Nephron (organoid): ENCODE measurements at regions not wholly inside any gene's neighbourhood (a gene's known extent, or its start where the extent isn't known, plus 50 kb on each side); places are given as distances from the start of the nearest gene placed in this dataset.
A peak's percentile ranks its signal among the peaks of the same experiment; 100 is the strongest.

Experiments
- H3K27ac Mint-ChIP-seq, 3 experiments: 2 replicates each; pipeline ENCODE4 v1.8.0; 2020; ENCODE audit warnings: mixed read lengths in 3 of 3, mild to moderate bottlenecking in 2 of 3, moderate library complexity in 1 of 3
- H3K27me3 Mint-ChIP-seq: 2 replicates; pipeline ENCODE4 v1.8.0; 2021; ENCODE audit warnings: low read depth, mild to moderate bottlenecking, moderate library complexity, mixed read lengths
- H3K36me3 Mint-ChIP-seq: 2 replicates; pipeline ENCODE4 v1.8.0; 2020; ENCODE audit warnings: low read depth, mixed read lengths
- H3K4me1 Mint-ChIP-seq: 2 replicates; pipeline ENCODE4 v1.8.0; 2020; ENCODE audit warnings: mixed read lengths
- H3K4me3 Mint-ChIP-seq, 3 experiments: 2 replicates each; pipeline ENCODE4 v1.8.0; 2020; ENCODE audit warnings: mild to moderate bottlenecking in 3 of 3, mixed read lengths in 3 of 3, moderate library complexity in 2 of 3
- H3K9me3 Mint-ChIP-seq: 2 replicates; pipeline ENCODE4 v1.8.0; 2020; ENCODE audit warnings: mixed read lengths
- CTCF ChIP-seq, 3 experiments: fragments of 200-600 bp; sonication (generic); IDR thresholded peaks; one replicate each; pipeline ENCODE4 v1.5.0; 2021; ENCODE audit warnings: antibody characterized with exemption in 3 of 3; ENCODE audit not compliant: unreplicated experiment in 3 of 3

GRCh38 chr3:26099692-26100091 lies 309.8 kb downstream of the OXSM start:
- H3K4me1 Mint-ChIP-seq, result peaks cover 35% of the 10 kb centered on the region
- H3K27ac Mint-ChIP-seq, result peak overlapping the region; percentile 23 to 79 (median 49)
- no peak for TF ChIP-seq CTCF (IDR thresholded peaks at IDR 0.05; ENCODE audit: unreplicated experiment in 3 of 3)
- no peaks in the 10 kb centered on the region for H3K27me3 Mint-ChIP-seq
- peaks cover 18% of the 10 kb centered on the region for H3K36me3 Mint-ChIP-seq
- H3K4me3 Mint-ChIP-seq, result no peak overlapping the region
- peaks cover 43% of the 10 kb centered on the region for H3K9me3 Mint-ChIP-seq

- H3K4me3 Mint-ChIP-seq, result no peak overlapping the region
- peaks cover 40% of the 10 kb centered on the region for H3K9me3 Mint-ChIP-seq
- H3K4me1 Mint-ChIP-seq, result peaks cover 40% of the 10 kb centered on the region
- H3K36me3 Mint-ChIP-seq, result peaks cover 18% of the 10 kb centered on the region
- H3K27me3 Mint-ChIP-seq, result no peaks in the 10 kb centered on the region
- H3K27ac Mint-ChIP-seq, result peak overlapping the region; percentile 23 to 79 (median 49)
- no peak for TF ChIP-seq CTCF (IDR thresholded peaks at IDR 0.05; ENCODE audit: unreplicated experiment in 3 of 3)
Measured at GRCh38 chr3:26100176-26100575, 310.3 kb downstream of the OXSM start.

GRCh38 chr3:26102376-26102775 lies 312.5 kb downstream of the OXSM start:
- Mint-ChIP-seq H3K9me3 (peaks cover 21% of the 10 kb centered on the region), H3K36me3 (peaks cover 6% of the 10 kb centered on the region), H3K27ac (peak overlapping the region; percentile 5 to 39 (median 28)), H3K4me3 (no peak overlapping the region), H3K4me1 (peaks cover 51% of the 10 kb centered on the region), H3K27me3 (no peaks in the 10 kb centered on the region)
- TF ChIP-seq CTCF (IDR thresholded peaks at IDR 0.05; ENCODE audit: unreplicated experiment in 3 of 3), result no peak

- H3K9me3 Mint-ChIP-seq, result peaks cover 10% of the 10 kb centered on the region
- H3K4me1 Mint-ChIP-seq, result peaks cover 44% of the 10 kb centered on the region
- H3K36me3 Mint-ChIP-seq, result no peaks in the 10 kb centered on the region
- no peak for TF ChIP-seq CTCF (IDR thresholded peaks at IDR 0.05; ENCODE audit: unreplicated experiment in 3 of 3)
- H3K27me3 Mint-ChIP-seq, result no peaks in the 10 kb centered on the region
- H3K27ac Mint-ChIP-seq, result peak overlapping the region; percentile 89 to 94 (median 94)
- peak overlapping the region in 2 of 3 experiments; percentile 18 to 54 for H3K4me3 Mint-ChIP-seq
Measured at GRCh38 chr3:26104851-26105251, 315.0 kb downstream of the OXSM start.

GRCh38 chr3:26105261-26105660 lies 315.4 kb downstream of the OXSM start:
- Mint-ChIP-seq H3K4me1 (peaks cover 40% of the 10 kb centered on the region), H3K9me3 (peaks cover 10% of the 10 kb centered on the region), H3K4me3 (peak overlapping the region; percentile 3 to 54 (median 22)), H3K27ac (peak overlapping the region; percentile 89 to 94 (median 94)), H3K27me3 (no peaks in the 10 kb centered on the region), H3K36me3 (no peaks in the 10 kb centered on the region)
- no peak for TF ChIP-seq CTCF (IDR thresholded peaks at IDR 0.05; ENCODE audit: unreplicated experiment in 3 of 3)

- peaks cover 7% of the 10 kb centered on the region for H3K9me3 Mint-ChIP-seq
- H3K4me3 Mint-ChIP-seq, result no peak overlapping the region
- peaks cover 33% of the 10 kb centered on the region for H3K4me1 Mint-ChIP-seq
- TF ChIP-seq CTCF (IDR thresholded peaks at IDR 0.05; ENCODE audit: unreplicated experiment in 3 of 3), result no peak
- no peaks in the 10 kb centered on the region for H3K27me3 Mint-ChIP-seq
- peak overlapping the region; percentile 89 to 94 (median 94) for H3K27ac Mint-ChIP-seq
- no peaks in the 10 kb centered on the region for H3K36me3 Mint-ChIP-seq
Measured at GRCh38 chr3:26106228-26106627, 316.3 kb downstream of the OXSM start.
